A673 (cell line): ENCODE measurements at regions not wholly inside any gene's neighbourhood (a gene's known extent, or its start where the extent isn't known, plus 50 kb on each side); places are given as distances from the start of the nearest gene placed in this dataset.

ENCODE experiments used
- CTCF ChIP-seq: fragments of 300-800, 200-600 bp; sonication (generic); conservative IDR thresholded peaks from 2 replicates; pipeline ENCODE4 v1.5.1; 2017; ENCODE audit warnings: low read depth, mild to moderate bottlenecking, antibody characterized with exemption, low read length, moderate library complexity, mixed read lengths
- EZH2 ChIP-seq: fragments of 200-600 bp; sonication (generic); IDR thresholded peaks from 2 replicates; pipeline ENCODE4 v1.6.1; 2017; ENCODE audit warnings: borderline replicate concordance, low read depth, mild to moderate bottlenecking, mixed read lengths, antibody characterized with exemption, low read length; ENCODE audit not compliant: poor library complexity, severe bottlenecking

GRCh38 chr1:219798283-219799030 is 129.9 kb downstream of the SLC30A10 start:
- TF ChIP-seq CTCF (no peak), EZH2 (no peak)
